ENCODE measurements at regions not wholly inside any gene's neighbourhood (a gene's known extent, or its start where the extent isn't known, plus 50 kb on each side); places are given as distances from the start of the nearest gene placed in this dataset.
"Not testable (repeated sequence)": the region's sequence is repeated elsewhere in the genome, so short reads cannot be mapped to it uniquely, and the experiment has no call there.

- no peak for DNase-seq (ENCODE audit: low read depth)
Observed at GRCh38 chr21:38039841-38040240, 123.6 kb upstream of the KCNJ6 start.

DNA sequence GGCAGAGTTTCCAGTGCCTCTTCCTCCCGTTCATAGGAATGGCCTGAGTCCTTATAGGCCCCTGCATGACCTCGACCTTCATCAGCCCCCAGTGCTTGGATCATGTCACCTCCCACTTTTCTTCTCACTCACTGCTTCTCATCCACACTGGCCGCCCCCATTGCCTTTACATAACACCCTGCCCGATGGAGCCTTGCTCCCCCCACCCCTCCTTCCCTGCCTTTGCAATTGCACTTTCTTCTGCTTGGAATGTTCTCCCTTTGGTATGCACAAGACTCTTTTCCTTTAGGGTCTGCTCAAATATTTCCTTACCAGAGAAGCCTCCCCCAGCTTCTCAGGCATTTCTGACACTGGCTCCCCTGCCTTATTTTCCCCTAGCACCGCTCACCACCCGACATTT, 125.2 kb upstream of the KCNJ6 start:
- no peak for DNase-seq (ENCODE audit: low read depth)

DNA sequence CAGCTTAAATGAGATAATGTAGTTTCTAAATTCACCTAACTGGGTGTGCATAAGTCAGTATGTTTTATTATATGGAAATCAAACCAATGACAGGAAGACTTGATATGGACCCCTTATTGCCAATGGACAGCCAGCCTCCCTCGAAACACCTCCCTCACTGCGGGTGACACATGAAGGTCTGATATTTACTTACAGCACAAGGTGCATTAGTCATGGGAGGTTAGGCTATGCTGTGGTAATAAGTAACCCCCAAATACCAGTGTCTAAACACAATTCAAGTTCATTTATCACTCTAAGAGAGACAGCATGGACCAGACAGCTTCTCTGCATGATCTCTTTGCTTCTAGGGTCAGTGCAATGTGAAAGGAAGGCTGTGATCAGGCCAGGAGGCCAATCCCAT, 126.0 kb upstream of the KCNJ6 start:
- no peak for DNase-seq (ENCODE audit: low read depth)

GRCh38 chr21:38048167-38048566, 131.9 kb upstream of the KCNJ6 start:
- DNase-seq (ENCODE audit: low read depth): no peak

GRCh38 chr21:38054334-38054733, 138.1 kb upstream of the KCNJ6 start:
- no peak for DNase-seq (ENCODE audit: low read depth)

DNA sequence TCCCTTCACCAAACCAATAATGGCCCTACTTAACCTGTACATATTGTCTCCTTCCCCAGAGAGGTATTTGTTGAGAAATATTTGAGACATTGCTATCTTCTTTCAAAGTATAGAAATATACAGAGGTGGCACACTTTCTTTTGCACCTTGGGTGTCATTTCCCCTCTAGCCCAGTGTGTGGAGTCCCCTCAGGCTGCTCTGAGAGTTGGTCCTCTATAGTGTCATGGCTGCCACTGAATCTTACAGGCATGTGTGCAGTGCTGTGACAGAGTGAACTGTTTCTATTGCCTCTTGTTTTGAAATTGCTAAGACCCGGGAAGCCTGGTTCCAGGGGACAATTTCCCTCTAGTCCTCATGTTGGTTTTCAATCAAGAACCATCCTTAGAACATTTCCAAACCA, 140.2 kb upstream of the KCNJ6 start:
- DNase-seq (ENCODE audit: low read depth): no peak

GRCh38 chr21:38057626-38058025, 141.4 kb upstream of the KCNJ6 start:
- no peak for DNase-seq (ENCODE audit: low read depth)

DNA sequence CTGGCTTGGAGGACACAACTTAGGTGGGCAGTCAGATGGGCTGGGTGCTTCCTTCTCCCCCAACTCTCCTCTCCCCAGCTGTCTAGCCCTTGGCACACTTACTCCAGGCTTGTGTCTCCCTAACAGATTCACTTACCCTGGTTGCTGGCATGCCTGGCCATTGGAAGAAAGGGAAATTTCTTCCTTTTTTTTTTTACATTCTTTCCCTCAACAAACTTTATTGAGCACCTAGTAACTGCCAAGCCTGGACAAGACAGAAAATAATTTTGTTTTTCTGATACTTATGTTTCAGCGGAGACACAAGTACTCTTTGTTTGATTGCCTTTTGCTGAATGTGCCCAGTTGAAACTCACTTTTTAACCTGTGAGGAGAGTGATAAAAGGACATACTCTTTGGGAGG, 144.3 kb upstream of the KCNJ6 start:
- no peak for DNase-seq (ENCODE audit: low read depth)

GRCh38 chr21:38067086-38067739, 151.0 kb upstream of the KCNJ6 start:
- no peak for DNase-seq (ENCODE audit: low read depth)

DNA sequence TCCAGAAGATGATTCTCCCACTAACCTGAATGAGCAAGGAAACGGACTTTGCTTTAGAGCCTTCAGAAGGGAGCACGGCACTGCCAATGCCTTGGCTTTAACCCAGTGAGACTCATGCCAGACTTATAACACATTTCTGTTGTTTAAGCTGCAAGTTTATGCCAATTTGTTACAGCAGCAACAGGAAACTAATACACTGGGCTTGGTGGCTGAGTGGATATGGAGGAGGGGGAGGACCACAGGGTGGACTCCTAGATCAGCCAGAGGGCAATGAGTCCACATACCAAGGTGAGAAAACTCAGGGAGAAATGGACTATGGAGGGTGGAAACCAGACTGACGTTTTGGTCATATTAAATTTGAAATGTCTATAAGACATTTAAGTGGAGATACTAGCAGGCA, 156.2 kb upstream of the KCNJ6 start:
- DNase-seq (ENCODE audit: low read depth): no peak

DNA sequence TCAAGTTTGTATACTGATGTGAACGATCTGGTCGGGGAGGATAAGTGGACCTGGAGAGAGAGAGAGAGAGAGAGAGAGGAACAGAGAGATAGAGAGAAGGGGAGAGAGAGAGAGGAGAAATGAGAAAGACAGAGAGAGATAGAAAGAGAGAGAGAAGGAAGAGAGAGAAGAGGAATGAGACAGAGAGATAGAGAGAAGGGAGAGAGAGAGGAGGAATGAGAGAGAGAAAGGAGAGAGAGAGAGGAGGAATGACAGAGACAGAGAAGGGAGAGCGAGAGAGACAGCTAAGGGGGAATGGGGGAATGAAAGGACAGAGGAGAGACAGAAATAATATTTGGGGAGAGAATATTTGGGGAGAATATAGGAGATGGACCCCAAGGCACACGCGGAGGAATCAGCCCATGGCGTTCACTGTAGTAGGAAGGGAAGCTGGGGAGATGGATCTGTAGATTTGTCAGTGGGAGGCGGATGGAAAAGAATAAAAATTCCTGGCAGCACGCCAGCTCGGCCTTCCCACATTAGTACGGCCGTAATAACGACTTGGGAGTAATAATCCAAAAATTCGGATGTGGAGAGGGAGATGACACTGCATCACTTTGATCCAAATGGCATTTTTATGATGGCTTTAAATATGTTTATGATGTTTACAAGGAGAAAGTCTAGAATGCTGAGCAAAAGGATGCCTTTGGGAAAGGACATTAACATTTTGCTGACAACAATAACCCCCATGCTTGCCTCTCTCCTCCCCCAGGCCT, 159.8 kb upstream of the KCNJ6 start:
- DNase-seq (ENCODE audit: low read depth): no peak

DNA sequence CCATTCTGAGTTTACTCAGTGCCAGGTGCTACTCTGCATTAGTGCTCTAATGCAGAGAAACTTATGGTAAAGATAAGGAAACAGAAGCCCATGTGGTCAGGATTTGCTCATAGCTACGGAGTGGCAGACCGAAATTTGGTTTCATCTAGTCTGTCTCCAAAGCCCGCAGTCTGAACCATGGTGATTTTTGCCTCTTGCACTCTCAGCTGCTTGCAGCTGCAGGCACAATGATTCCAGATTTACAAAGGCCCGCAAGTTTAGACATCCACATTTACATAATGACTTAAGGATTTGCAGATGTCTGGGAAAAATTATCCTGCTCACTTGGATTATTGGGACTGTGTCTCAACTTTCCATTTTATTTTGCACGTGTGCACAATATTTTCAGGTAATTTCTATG, 161.3 kb upstream of the KCNJ6 start:
- no peak for DNase-seq (ENCODE audit: low read depth)

- DNase-seq (ENCODE audit: low read depth): no peak
Observed at GRCh38 chr21:38080888-38081287, 164.6 kb upstream of the KCNJ6 start.

GRCh38 chr21:38081708-38082107, 165.5 kb upstream of the KCNJ6 start:
- DNase-seq (ENCODE audit: low read depth): no peak

DNA sequence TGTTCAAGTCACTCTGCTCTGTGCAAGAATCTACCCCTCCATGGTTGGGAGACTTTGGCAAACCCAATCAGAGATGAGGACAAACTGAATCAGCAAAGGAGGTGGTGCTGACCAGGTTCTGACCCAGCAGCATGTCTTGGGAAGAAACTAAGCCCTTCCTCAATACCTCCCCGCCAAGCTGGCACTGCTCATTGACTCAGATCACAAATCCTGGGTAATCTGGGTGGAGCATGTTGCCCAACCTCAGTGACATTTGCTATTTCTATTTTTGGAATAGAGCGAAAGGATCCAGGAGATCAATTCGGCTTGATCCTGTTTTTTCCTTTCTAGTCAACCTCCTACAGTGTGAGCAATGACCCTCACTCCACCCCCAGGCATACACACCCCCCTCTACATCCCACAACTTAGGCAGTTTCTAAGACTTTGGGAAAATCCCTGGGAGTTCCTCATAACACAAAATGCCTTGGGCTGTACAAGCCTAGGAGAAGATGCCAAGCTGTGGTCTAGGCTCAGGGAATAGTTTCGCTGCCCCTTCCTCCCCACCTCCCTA, 166.8 kb upstream of the KCNJ6 start:
- peak; percentile 18 for DNase-seq (ENCODE audit: low read depth)

GRCh38 chr21:38083535-38083934, 167.3 kb upstream of the KCNJ6 start:
- peak; percentile 22 for DNase-seq (ENCODE audit: low read depth)

DNA sequence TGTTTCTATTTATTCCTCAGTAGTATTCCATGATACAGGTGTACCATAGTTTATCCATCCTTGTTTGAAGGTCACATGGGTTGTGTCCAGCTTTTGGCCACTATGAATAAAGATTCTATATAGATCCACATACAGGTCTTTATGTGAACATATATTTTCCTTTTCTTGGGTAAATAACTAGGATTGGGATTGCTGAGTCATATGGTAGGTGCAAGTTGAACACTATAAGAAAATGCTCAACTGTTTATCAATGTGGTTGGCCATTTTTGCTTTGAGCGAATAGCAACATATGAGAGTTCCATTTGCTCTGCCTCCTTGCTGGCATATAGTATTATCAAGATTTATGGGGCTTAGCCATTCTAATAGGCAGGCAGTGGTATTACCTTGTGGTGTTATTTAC, 170.2 kb upstream of the KCNJ15 start:
- DNase-seq (ENCODE audit: low read depth): no peak

GRCh38 chr21:38088916-38089762, 167.7 kb upstream of the KCNJ15 start:
- no peak for DNase-seq (ENCODE audit: low read depth)

GRCh38 chr21:38089763-38090046, 167.1 kb upstream of the KCNJ15 start:
- DNase-seq (ENCODE audit: low read depth): no peak

DNA sequence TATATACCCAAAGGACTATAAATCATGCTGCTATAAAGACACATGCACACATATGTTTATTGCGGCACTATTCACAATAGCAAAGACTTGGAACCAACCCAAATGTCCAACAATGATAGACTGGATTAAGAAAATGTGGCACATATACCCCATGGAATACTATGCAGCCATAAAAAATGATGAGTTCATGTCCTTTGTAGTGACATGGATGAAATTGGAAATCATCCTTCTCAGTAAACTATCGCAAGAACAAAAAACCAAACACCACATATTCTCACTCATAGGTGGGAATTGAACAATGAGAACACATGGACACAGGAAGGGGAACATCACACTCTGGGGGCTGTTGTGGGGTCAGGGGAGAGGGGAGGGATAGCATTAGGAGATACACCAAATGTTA, 165.7 kb upstream of the KCNJ15 start:
- not testable (repeated sequence) for DNase-seq (ENCODE audit: low read depth)

- no peak for DNase-seq (ENCODE audit: low read depth)
Observed at GRCh38 chr21:38092051-38092450, 164.7 kb upstream of the KCNJ15 start.

DNA sequence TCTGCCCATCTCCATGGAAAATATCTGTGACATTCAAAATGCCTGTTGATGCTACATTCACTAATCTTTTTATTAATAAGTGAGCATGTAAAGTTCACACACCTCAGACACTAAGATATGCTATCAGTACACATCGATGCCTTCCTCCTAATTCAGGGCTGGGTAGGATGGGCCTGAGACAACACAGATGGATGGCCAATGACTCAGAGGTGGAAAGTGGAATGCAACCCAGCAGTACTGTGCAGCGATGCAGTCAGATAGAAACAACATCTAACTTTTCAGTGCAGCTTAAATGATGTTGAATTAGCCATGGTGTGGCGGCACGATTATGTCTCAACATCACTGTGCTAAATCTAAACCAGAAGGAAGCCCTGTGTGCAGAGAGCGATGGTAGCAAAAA, 161.6 kb upstream of the KCNJ15 start:
- DNase-seq (ENCODE audit: low read depth): peak; percentile 13

GRCh38 chr21:38097789-38098188, 159.0 kb upstream of the KCNJ15 start:
- DNase-seq (ENCODE audit: low read depth): no peak
